Head of caudate nucleus (tissue), 42 donors: ENCODE measurements at regions not wholly inside any gene's neighbourhood (a gene's known extent, or its start where the extent isn't known, plus 50 kb on each side); places are given as distances from the start of the nearest gene placed in this dataset.

ENCODE experiments used
- DNase-seq, 42 donors: peaks; one replicate each; pipeline versions ENCODE4 v3.0.0 to v3.0.0-alpha.2; 2020 to 2021; ENCODE audit warnings: mixed read lengths in 7 of 42
- intact Hi-C: fragments of 100-400 bp; cut with DNase I; formaldehyde crosslinking; loops from one replicate; pipeline ENCODE4 v1.15.0; 2022

- intact Hi-C loops = no loop called here
- no peak for DNase-seq
These were observed 100.3 kb upstream of the GUCY1A1 start for GRCh38 chr4:155566354-155566753.

- intact Hi-C loops = no loop called here
- no peak for DNase-seq
These were observed 100.9 kb upstream of the GUCY1A1 start for GRCh38 chr4:155565776-155566175.

- no peak for DNase-seq
- intact Hi-C loops = no loop called here
These were observed 101.3 kb upstream of the GUCY1A1 start for GRCh38 chr4:155565330-155565729.

GRCh38 chr4:155564880-155565279, 101.8 kb upstream of the GUCY1A1 start:
- intact Hi-C loops = no loop called here
- DNase-seq = no peak

- intact Hi-C loops = no loop called here
- peak in 16 of 42 donors; percentile 10 to 71 (median 26) for DNase-seq
These were observed 102.6 kb upstream of the GUCY1A1 start for GRCh38 chr4:155564086-155564485.

GRCh38 chr4:155559915-155560314, 106.7 kb upstream of the GUCY1A1 start:
- DNase-seq = no peak
- intact Hi-C loops = no loop called here

- no peak for DNase-seq
- intact Hi-C loops = no loop called here
These were observed 114.5 kb upstream of the GUCY1A1 start for GRCh38 chr4:155552180-155552579.

GRCh38 chr4:155548173-155548572, 118.5 kb upstream of the GUCY1A1 start:
- intact Hi-C loops = no loop called here
- no peak for DNase-seq

GRCh38 chr4:155546451-155546850, 120.2 kb upstream of the GUCY1A1 start:
- DNase-seq = no peak
- intact Hi-C loops = no loop called here

GRCh38 chr4:155545456-155545855, 121.2 kb upstream of the GUCY1A1 start:
- intact Hi-C loops = no loop called here
- no peak for DNase-seq

- peak in 1 of 42 donors; percentile 9 for DNase-seq
- intact Hi-C loops = no loop called here
These were observed 122.1 kb upstream of the GUCY1A1 start for GRCh38 chr4:155544547-155544946.

GRCh38 chr4:155543126-155543765, 123.4 kb upstream of the GUCY1A1 start:
- no peak for DNase-seq
- intact Hi-C loops = no loop called here

- DNase-seq = no peak
- intact Hi-C loops = no loop called here
These were observed 124.2 kb upstream of the GUCY1A1 start for GRCh38 chr4:155542415-155542814.

GRCh38 chr4:155541716-155542115, 124.9 kb upstream of the GUCY1A1 start:
- intact Hi-C loops = no loop called here
- DNase-seq = no peak

GRCh38 chr4:155540698-155541097, 126.0 kb upstream of the GUCY1A1 start:
- intact Hi-C loops = no loop called here
- no peak for DNase-seq

GRCh38 chr4:155539746-155540145, 126.9 kb upstream of the GUCY1A1 start:
- no peak for DNase-seq
- intact Hi-C loops = no loop called here

GRCh38 chr4:155535802-155536454, 130.7 kb upstream of the GUCY1A1 start:
- intact Hi-C loops = no loop called here
- DNase-seq = no peak

- DNase-seq = no peak
- intact Hi-C loops = no loop called here
These were observed 134.1 kb upstream of the GUCY1A1 start for GRCh38 chr4:155532373-155533085.

GRCh38 chr4:155530857-155531256, 135.8 kb upstream of the GUCY1A1 start:
- no peak for DNase-seq
- intact Hi-C loops = no loop called here

- intact Hi-C loops = no loop called here
- no peak for DNase-seq
These were observed 136.4 kb upstream of the GUCY1A1 start for GRCh38 chr4:155530290-155530689.

- intact Hi-C loops = no loop called here
- no peak for DNase-seq
These were observed 136.9 kb upstream of the GUCY1A1 start for GRCh38 chr4:155529716-155530115.
